Caco-2 (cell line): ENCODE measurements at regions not wholly inside any gene's neighbourhood (a gene's known extent, or its start where the extent isn't known, plus 50 kb on each side); places are given as distances from the start of the nearest gene placed in this dataset.

Experiments
- BruUV-seq: library from RNA; stranded (reverse); fragments of 400-500 nt; replicated peaks from 2 replicates; lab custom pipeline; 2021; lab: Mats Ljungman, UMichigan
- CTCF ChIA-PET: fragments of 300-600 bp; sonication (Branson Sonifier 250); formaldehyde crosslinking; loops from one replicate; lab custom pipeline; 2022; ENCODE audit warnings: antibody characterized with exemption; lab: Charles Lee
- POLR2A ChIA-PET: fragments of 300-600 bp; sonication (Branson Sonifier 250); formaldehyde crosslinking; loops from one replicate; lab custom pipeline; 2022; ENCODE audit warnings: antibody characterized with exemption; lab: Charles Lee
- DNase-seq, 2 experiments: peaks; one replicate each; pipeline versions ENCODE4 v3.0.0 to v3.0.0-alpha.2; 2020 to 2022
- H3K27me3 ChIP-seq: replicated peaks from 2 replicates; pipeline ENCODE4 v1.6.0; 2011; ENCODE audit warnings: low read length; ENCODE audit not compliant: control insufficient read depth, insufficient read depth
- H3K36me3 ChIP-seq: 2 replicates; pipeline ENCODE4 v1.5.1; 2011; ENCODE audit warnings: low read length; ENCODE audit not compliant: control insufficient read depth, insufficient read depth
- H3K4me1 ChIP-seq: fragments of 250-450 bp; sonication (Bioruptor Pico); 2 replicates; pipeline ENCODE4 v1.5.1; 2020; ENCODE audit warnings: mild to moderate bottlenecking
- H3K4me3 ChIP-seq: 2 replicates; pipeline ENCODE4 v1.5.1; 2011; ENCODE audit warnings: low read depth, mild to moderate bottlenecking, control low read depth, low read length
- H3K9me3 ChIP-seq: fragments of 250-450 bp; sonication (Bioruptor Pico); 2 replicates; pipeline ENCODE4 v1.5.1; 2020; ENCODE audit warnings: mild to moderate bottlenecking, moderate library complexity
- H3K27ac Mint-ChIP-seq: one replicate; pipeline ENCODE4 v1.8.0; 2022; ENCODE audit warnings: mixed read lengths; ENCODE audit not compliant: unreplicated experiment
- H3K27me3 Mint-ChIP-seq: one replicate; pipeline ENCODE4 v1.8.0; 2022; ENCODE audit warnings: mixed read lengths; ENCODE audit not compliant: insufficient read depth, unreplicated experiment
- H3K36me3 Mint-ChIP-seq: one replicate; pipeline ENCODE4 v1.8.0; 2022; ENCODE audit warnings: mild to moderate bottlenecking, mixed read lengths; ENCODE audit not compliant: insufficient read depth, unreplicated experiment
- H3K4me1 Mint-ChIP-seq: one replicate; pipeline ENCODE4 v1.8.0; 2022; ENCODE audit warnings: low read depth, mixed read lengths; ENCODE audit not compliant: unreplicated experiment
- H3K4me3 Mint-ChIP-seq: one replicate; pipeline ENCODE4 v1.8.0; 2022; ENCODE audit warnings: mild to moderate bottlenecking, moderate library complexity, mixed read lengths; ENCODE audit not compliant: unreplicated experiment
- H3K9me3 Mint-ChIP-seq: one replicate; pipeline ENCODE4 v1.8.0; 2022; ENCODE audit warnings: mixed read lengths; ENCODE audit not compliant: unreplicated experiment
- intact Hi-C: fragments of 100-400 bp; cut with micrococcal nuclease; formaldehyde crosslinking; loops from one replicate; pipeline ENCODE4 v1.10.0; 2022; ENCODE audit not compliant: unreplicated experiment
- TF ChIP-seq, protein P1 (sequence below), 2 experiments: fragments of 200-600 bp in 1 of 2; IDR thresholded peaks; 1 replicate in 1 of 2; 2 replicates in 1 of 2; pipeline versions ENCODE4 v1.5.1 to v1.8.0; 2011 to 2022; ENCODE audit warnings: antibody characterized with exemption in 1 of 2, control low read depth in 1 of 2, inconsistent platforms in 1 of 2, low read depth in 1 of 2, low read length in 1 of 2, mild to moderate bottlenecking in 1 of 2, moderate library complexity in 1 of 2; ENCODE audit not compliant: insufficient read depth in 1 of 2, severe bottlenecking in 1 of 2, unreplicated experiment in 1 of 2

DNA sequence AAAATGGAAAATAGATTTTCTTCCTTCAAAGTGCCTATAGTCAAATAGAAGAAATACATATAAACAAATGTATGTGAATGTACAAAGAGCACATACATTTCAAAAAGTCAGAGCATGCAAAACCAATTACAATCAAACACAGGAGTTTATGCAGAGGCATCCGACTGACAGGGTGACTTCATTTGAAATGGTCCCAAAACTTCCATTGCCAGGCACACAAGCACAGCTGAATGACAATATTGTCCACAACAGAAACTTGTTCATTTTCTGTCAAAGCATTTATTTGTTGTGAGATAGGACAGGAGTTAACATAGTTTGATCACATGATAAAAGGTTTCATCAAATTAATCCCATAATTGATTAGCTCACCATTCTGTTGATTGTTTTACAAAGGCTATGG is 96.4 kb upstream of the TTC29 start:
- peaks cover 21% of the 10 kb centered on the region for H3K27me3 Mint-ChIP-seq
- no peak for DNase-seq
- Histone ChIP-seq H3K4me3 (no peak overlapping the region), H3K9me3 (no peaks in the 10 kb centered on the region), H3K27me3 (no peaks in the 10 kb centered on the region), H3K36me3 (no peaks in the 10 kb centered on the region), H3K4me1 (no peaks in the 10 kb centered on the region)
- no peaks in the 10 kb centered on the region for H3K36me3 Mint-ChIP-seq
- ChIA-PET POLR2A (no interaction called here), CTCF (no interaction called here)
- BruUV-seq, result no TSS peak
- no peaks in the 10 kb centered on the region for H3K4me1 Mint-ChIP-seq
- TF ChIP-seq, protein P1, sequence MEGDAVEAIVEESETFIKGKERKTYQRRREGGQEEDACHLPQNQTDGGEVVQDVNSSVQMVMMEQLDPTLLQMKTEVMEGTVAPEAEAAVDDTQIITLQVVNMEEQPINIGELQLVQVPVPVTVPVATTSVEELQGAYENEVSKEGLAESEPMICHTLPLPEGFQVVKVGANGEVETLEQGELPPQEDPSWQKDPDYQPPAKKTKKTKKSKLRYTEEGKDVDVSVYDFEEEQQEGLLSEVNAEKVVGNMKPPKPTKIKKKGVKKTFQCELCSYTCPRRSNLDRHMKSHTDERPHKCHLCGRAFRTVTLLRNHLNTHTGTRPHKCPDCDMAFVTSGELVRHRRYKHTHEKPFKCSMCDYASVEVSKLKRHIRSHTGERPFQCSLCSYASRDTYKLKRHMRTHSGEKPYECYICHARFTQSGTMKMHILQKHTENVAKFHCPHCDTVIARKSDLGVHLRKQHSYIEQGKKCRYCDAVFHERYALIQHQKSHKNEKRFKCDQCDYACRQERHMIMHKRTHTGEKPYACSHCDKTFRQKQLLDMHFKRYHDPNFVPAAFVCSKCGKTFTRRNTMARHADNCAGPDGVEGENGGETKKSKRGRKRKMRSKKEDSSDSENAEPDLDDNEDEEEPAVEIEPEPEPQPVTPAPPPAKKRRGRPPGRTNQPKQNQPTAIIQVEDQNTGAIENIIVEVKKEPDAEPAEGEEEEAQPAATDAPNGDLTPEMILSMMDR (IDR thresholded peaks at IDR 0.05; ENCODE audit: insufficient read depth in 1 of 2, low read depth in 1 of 2, low read length in 1 of 2, severe bottlenecking in 1 of 2, unreplicated experiment in 1 of 2), result no peak
- intact Hi-C loops, result no loop called here
- H3K4me3 Mint-ChIP-seq, result no peak overlapping the region
- no peaks in the 10 kb centered on the region for H3K9me3 Mint-ChIP-seq
- H3K27ac Mint-ChIP-seq, result no peak overlapping the region

DNA sequence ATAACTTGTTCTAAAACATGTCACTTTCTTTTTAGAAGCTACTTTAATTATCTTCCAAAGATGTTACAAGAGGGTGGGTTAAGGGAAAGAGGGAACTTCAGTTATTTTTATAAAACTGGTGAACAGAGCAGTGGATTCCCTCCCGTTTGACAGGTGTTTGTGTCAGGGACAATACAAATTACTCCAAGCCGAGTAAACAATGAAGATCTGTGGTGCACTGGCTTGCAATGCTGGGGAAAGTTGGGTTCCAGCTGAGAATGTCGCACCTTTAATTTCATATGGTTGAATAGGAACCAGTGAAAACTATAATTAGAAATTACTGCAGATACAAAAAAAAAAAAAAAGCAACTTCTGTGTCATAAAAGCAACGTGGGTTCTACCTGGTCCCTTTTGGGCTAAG is 98.6 kb upstream of the TTC29 start:
- Mint-ChIP-seq H3K4me3 (no peak overlapping the region), H3K4me1 (no peaks in the 10 kb centered on the region), H3K27ac (no peak overlapping the region), H3K9me3 (no peaks in the 10 kb centered on the region), H3K27me3 (peaks cover 18% of the 10 kb centered on the region), H3K36me3 (no peaks in the 10 kb centered on the region)
- no peaks in the 10 kb centered on the region for H3K4me1 ChIP-seq
- H3K36me3 ChIP-seq, result no peaks in the 10 kb centered on the region
- no peaks in the 10 kb centered on the region for H3K9me3 ChIP-seq
- TF ChIP-seq, protein P1 (IDR thresholded peaks at IDR 0.05; ENCODE audit: insufficient read depth in 1 of 2, low read depth in 1 of 2, low read length in 1 of 2, severe bottlenecking in 1 of 2, unreplicated experiment in 1 of 2), result no peak
- CTCF ChIA-PET, result no interaction called here
- no peak for DNase-seq
- intact Hi-C loops, result no loop called here
- H3K27me3 ChIP-seq, result no peaks in the 10 kb centered on the region
- BruUV-seq, result no TSS peak
- no peak overlapping the region for H3K4me3 ChIP-seq
- POLR2A ChIA-PET, result no interaction called here

DNA sequence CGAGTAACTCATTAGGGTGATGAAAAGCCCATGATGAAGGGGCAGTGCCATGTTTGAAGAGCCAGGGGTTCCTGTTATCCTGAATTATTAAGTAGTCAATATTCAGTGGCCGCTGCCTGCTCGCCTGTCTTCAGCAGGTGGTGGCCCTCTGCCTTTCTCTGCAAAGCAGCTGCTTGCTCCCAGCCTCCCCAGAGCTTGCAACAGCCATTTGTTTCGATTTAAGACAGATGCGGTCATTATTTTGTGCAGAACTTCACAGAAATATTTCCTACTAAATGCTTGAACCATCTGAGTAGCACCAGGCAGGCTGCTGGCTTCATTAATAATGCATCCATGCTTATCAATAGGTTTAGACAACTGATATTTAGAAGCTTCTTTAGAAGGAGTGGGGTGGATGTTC is 104.3 kb upstream of the TTC29 start:
- ChIA-PET CTCF (no interaction called here), POLR2A (no interaction called here)
- H3K36me3 Mint-ChIP-seq, result no peaks in the 10 kb centered on the region
- intact Hi-C loops, result no loop called here
- H3K4me1 ChIP-seq, result no peaks in the 10 kb centered on the region
- no peaks in the 10 kb centered on the region for H3K27me3 ChIP-seq
- H3K27ac Mint-ChIP-seq, result no peak overlapping the region
- H3K9me3 ChIP-seq, result no peaks in the 10 kb centered on the region
- no peaks in the 10 kb centered on the region for H3K36me3 ChIP-seq
- H3K4me3 Mint-ChIP-seq, result no peak overlapping the region
- H3K27me3 Mint-ChIP-seq, result peaks cover 14% of the 10 kb centered on the region
- TF ChIP-seq, protein P1 (IDR thresholded peaks at IDR 0.05; ENCODE audit: insufficient read depth in 1 of 2, low read depth in 1 of 2, low read length in 1 of 2, severe bottlenecking in 1 of 2, unreplicated experiment in 1 of 2), result no peak
- H3K4me3 ChIP-seq, result no peak overlapping the region
- no peak for DNase-seq
- no peaks in the 10 kb centered on the region for H3K9me3 Mint-ChIP-seq
- H3K4me1 Mint-ChIP-seq, result no peaks in the 10 kb centered on the region
- BruUV-seq, result no TSS peak
